Stimulated activated CD4-positive, alpha-beta T cell treated with anti-CD3 and anti-CD28 coated beads, TNF-alpha, amount 100 ng/mL, for 4 hours (primary cell): ENCODE measurements at regions not wholly inside any gene's neighbourhood (a gene's known extent, or its start where the extent isn't known, plus 50 kb on each side); places are given as distances from the start of the nearest gene placed in this dataset.
"Not testable (repeated sequence)": the region's sequence is repeated elsewhere in the genome, so short reads cannot be mapped to it uniquely, and the experiment has no call there.

Source experiments
- DNase-seq, 3 experiments: peaks; one replicate each; pipeline ENCODE4 v3.0.0-alpha.2; 2020; ENCODE audit warnings: low read depth in 3 of 3

- DNase-seq: no peak
Measured at GRCh38 chr2:118791483-118791882, 56.0 kb downstream of the EN1 start.

- DNase-seq: no peak
Measured at GRCh38 chr2:118786746-118787145, 60.7 kb downstream of the EN1 start.

GRCh38 chr2:118784860-118785259 is 62.6 kb downstream of the EN1 start:
- no peak for DNase-seq

GRCh38 chr2:118779362-118779761 is 68.1 kb downstream of the EN1 start:
- DNase-seq: no peak

GRCh38 chr2:118774458-118775133 is 72.9 kb downstream of the EN1 start:
- DNase-seq: no peak

DNA sequence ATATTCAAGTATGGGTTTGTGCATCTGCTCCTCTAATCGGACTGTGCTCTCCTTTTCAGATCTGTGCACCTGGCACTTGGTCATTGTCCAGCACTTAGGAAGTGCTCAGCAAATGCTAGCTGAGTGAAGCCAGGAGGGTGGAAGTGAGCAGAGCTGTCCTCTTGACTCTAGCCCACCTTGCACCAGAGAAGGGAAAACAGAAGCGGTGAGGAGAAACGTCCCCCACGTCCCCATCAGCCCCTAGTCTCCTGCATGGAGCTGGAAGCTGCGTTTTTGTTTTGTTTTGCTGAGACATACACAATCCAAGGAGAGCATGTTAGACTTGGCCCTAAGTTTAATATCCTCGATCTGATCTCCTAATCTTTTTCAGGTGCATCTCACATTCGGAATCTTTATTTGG is 73.6 kb downstream of the EN1 start:
- DNase-seq: no peak

GRCh38 chr2:118772487-118773200 is 74.8 kb downstream of the EN1 start:
- DNase-seq: no peak

- DNase-seq: no peak
Measured at GRCh38 chr2:118769707-118770400, 77.6 kb downstream of the EN1 start.

GRCh38 chr2:118766871-118767270 is 80.6 kb downstream of the EN1 start:
- DNase-seq: no peak

- DNase-seq: no peak
Measured at GRCh38 chr2:118764855-118765254, 82.6 kb downstream of the EN1 start.

DNA sequence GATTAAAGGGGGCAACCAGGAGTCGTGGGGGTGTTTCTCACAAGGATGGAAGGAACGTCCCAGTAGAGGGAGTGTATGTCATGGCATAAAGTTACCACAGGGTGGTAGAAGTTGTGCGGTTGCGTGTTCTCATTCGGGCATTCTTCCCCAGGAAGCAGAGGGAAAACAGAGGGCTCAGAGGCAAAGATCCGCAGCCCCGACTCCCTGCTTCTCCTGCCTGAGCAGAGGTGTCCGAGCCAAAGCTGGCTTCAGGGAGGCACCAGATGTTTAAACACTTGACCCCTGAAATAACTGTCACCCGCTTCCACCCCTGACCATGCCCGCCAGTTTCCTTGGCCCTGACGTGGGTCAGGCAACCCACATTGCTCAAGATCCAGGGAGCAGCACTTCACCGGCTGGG is 83.7 kb downstream of the EN1 start:
- DNase-seq: no peak

DNA sequence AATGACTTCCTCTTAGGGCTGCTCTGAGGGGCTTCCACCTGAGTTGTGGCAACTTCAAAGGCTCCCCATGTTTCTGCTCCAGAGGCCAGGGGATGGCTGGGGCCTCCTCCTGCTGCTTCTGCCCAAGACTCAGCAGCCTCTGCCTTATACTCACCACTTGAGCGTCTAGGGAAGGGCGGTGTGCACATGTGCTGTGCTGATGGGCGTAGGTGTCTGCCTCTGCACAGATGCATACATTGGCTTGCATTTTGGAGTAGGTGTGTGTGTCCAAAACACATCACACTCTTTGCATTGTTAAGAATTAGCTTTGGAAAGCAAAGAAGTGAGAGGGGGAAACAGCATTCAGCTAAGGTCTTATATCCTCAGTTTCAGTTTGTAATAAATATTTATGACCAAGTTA is 85.2 kb downstream of the EN1 start:
- DNase-seq: no peak

DNA sequence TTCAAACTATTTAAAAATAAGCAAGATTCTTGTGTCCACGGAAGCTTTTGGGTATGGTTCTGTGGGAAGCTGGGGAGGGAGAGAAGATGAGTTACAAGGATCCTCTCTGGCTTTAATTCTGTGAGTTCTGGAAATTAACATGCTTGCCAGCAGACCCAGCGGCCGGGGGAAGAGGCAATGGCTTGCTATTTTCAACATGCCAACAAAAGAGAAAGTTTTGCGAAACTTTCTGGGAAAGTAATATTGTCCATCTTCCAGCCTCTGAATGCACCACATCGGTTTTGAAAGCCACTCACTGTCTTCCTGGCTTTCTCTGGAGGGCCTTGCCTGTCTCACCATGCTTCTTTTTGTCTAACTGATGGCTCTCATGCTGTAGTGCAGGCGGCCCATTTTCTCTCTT is 85.7 kb downstream of the EN1 start:
- DNase-seq: no peak

DNA sequence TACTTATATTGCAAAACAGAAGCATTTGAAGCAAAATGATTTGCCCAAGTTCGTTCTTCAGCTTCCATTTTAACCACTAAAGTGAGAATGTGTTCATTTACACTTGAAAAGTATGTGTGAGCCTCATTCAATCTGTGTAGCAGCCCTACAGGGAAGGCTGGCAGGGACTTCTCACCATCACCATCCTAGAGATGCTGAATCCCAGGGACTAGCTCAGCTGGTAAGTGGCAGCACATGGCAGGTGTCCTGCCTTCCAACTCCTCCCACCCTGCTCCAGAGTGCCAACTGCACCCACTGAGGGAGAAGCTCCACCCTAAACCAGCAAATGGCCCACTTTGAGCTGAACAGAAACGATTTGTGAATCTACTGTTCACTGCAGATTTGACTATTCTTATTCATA is 91.5 kb downstream of the EN1 start:
- DNase-seq: no peak

DNA sequence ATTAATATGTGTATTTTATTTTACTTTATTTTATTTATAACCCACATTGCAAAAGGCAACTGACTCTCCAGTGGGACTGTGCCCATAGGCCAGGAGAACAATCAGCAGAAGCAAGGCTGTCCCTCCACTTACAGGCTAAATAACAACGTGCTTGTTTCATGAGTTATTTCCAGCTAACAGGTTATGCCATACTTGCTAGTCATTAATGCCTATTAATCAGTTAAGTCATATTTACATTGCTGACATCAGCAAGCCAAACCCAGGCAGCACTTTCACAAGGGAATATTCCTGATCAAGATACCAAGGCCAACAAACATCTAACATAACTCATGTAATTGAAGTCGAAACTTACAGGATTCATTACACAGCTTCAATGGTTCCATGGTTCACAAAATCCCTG is 92.1 kb downstream of the EN1 start:
- no peak for DNase-seq

DNA sequence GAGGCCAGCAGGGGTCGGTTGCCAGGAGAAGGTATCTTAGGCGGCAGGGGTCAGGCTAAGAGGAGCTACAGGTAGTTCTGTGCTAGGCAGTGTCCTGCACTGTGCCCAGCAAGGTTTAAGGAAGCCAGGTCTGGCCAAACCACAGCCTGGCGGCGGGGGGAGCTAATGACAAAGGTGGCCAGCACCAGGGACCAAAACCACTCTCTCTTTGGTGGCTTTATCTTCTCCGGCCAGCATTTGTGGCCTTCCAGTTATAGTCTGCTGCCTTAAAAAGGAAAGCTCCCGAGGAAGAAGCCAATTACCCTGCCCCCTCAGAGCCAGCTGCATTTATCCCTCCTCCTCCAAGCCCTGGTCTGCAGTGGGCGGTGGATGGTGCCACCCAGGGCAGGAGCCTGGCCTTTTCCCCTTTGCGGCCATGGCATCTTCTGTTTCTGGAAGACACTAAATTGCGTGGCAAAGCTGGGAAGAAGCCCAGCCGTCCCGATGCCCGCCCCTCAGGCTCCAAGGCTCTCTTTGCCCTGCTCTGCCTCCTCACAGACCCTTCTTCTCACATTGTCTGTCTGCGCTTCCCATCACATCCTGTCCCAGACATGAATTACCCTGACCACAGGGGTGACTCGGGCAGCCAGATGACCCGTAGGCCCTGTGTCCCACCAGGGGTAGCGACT is 94.6 kb downstream of the EN1 start:
- DNase-seq: no peak

DNA sequence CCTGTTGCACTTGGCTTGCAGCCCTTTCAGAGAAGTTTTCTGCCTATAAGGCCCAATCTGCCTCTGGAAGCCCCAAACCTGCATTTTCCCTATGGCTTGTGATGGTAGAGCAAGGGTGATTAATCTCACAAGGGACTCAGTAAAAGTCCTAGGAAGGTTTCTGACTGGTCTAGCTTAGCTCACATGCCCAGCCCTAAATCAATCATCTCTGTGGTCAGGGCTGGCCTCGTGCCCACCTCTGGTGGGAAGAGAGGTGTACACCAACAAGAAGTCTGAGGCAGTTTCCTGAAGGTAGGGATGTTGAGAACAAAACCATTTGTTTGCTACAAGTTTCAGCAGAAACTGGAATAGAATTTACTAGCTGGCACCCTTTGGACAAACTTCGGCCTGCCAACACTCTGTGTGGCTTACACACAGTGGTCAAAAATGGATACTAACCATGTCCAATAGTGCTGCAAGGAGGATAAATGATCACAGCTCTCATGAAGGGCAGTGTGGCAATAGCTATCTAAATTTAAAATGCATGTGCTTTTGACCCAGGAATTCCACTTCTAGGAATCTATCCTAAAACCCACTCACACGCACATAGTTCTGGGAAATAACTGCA is 96.4 kb downstream of the EN1 start:
- no peak for DNase-seq

- no peak for DNase-seq
Measured at GRCh38 chr2:118748245-118748885, 99.1 kb downstream of the EN1 start.

DNA sequence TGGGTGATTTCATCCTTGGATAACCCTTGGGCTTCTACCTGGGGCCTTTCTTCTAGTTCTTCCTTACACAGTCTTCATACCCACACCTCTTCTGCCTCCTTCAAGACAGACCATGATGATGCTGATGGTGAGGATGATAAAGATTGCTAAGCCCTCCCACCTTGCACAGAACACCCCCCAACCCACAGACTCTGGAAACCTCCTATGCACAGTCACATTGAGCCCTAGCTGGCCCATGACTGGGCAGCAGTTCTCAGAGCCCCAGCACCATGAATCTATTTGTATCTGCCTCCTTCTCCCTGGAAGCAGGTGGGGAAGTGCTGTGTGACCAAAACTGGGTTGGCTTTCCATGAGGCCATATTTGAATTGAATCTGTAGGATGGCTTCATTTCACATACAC is 99.8 kb downstream of the EN1 start:
- no peak for DNase-seq

- DNase-seq: no peak
Measured at GRCh38 chr2:118747066-118747465, 100.4 kb downstream of the EN1 start.

- not testable (repeated sequence) for DNase-seq
Measured at GRCh38 chr2:118744682-118745181, 102.7 kb downstream of the EN1 start.
